KMS-11 (cell line): ENCODE measurements at regions not wholly inside any gene's neighbourhood (a gene's known extent, or its start where the extent isn't known, plus 50 kb on each side); places are given as distances from the start of the nearest gene placed in this dataset.

Experiments used
- H2AFZ ChIP-seq: fragments of 200-600 bp; sonication (generic); 2 replicates; pipeline ENCODE4 v1.6.1; 2016; ENCODE audit warnings: antibody characterized with exemption, mixed run types, low read depth
- H3K27ac ChIP-seq: fragments of 200-600 bp; sonication (generic); 2 replicates; pipeline ENCODE4 v1.6.1; 2016; ENCODE audit warnings: mild to moderate bottlenecking, mixed run types
- H3K27me3 ChIP-seq: fragments of 200-600 bp; sonication (generic); 2 replicates; pipeline ENCODE4 v1.6.1; 2017; ENCODE audit warnings: mild to moderate bottlenecking, low read depth, mixed run types, moderate library complexity; ENCODE audit not compliant: insufficient read depth
- H3K36me3 ChIP-seq: fragments of 200-600 bp; sonication (generic); 2 replicates; pipeline ENCODE4 v1.6.1; 2017; ENCODE audit warnings: mild to moderate bottlenecking, mixed run types; ENCODE audit not compliant: insufficient read depth
- H3K4me1 ChIP-seq: fragments of 200-600 bp; sonication (generic); 2 replicates; pipeline ENCODE4 v1.6.1; 2016; ENCODE audit warnings: mild to moderate bottlenecking, low read depth, mixed run types; ENCODE audit not compliant: poor library complexity, severe bottlenecking
- H3K4me2 ChIP-seq: fragments of 200-600 bp; sonication (generic); 2 replicates; pipeline ENCODE4 v1.7.0; 2016; ENCODE audit warnings: mild to moderate bottlenecking, mixed run types
- H3K4me3 ChIP-seq: fragments of 200-600 bp; sonication (generic); IDR thresholded peaks from 2 replicates; pipeline ENCODE4 v1.6.1; 2017; ENCODE audit warnings: low read depth, low read length, mixed read lengths; ENCODE audit not compliant: insufficient read depth
- H3K79me2 ChIP-seq: fragments of 200-600 bp; sonication (generic); 2 replicates; pipeline ENCODE4 v1.6.1; 2016; ENCODE audit warnings: low read depth, mixed run types; ENCODE audit not compliant: insufficient read depth
- H3K9ac ChIP-seq: fragments of 200-600 bp; sonication (generic); 2 replicates; pipeline ENCODE4 v1.6.1; 2016; ENCODE audit warnings: mild to moderate bottlenecking, mixed run types
- H4K20me1 ChIP-seq: fragments of 200-600 bp; sonication (generic); 2 replicates; pipeline ENCODE4 v1.6.1; 2016; ENCODE audit warnings: mild to moderate bottlenecking, mixed run types; ENCODE audit not compliant: insufficient read depth
- CTCF ChIP-seq: fragments of 200-600 bp; sonication (generic); conservative IDR thresholded peaks from 2 replicates; pipeline ENCODE4 v1.6.1; 2017; ENCODE audit warnings: low read depth, mild to moderate bottlenecking, antibody characterized with exemption, low read length, moderate library complexity, mixed read lengths

GRCh38 chr10:52642208-52642607 is 130.4 kb downstream of the MBL2 start:
- no peak overlapping the region for H2AFZ ChIP-seq
- peaks cover 41% of the 10 kb centered on the region for H3K4me1 ChIP-seq
- H3K9ac ChIP-seq, result no peak overlapping the region
- H3K27ac ChIP-seq, result no peak overlapping the region
- H3K79me2 ChIP-seq, result no peaks in the 10 kb centered on the region
- H3K36me3 ChIP-seq, result no peaks in the 10 kb centered on the region
- H3K4me3 ChIP-seq, result no peak overlapping the region
- no peaks in the 10 kb centered on the region for H4K20me1 ChIP-seq
- H3K4me2 ChIP-seq, result no peak overlapping the region
- no peaks in the 10 kb centered on the region for H3K27me3 ChIP-seq
- TF ChIP-seq CTCF, result no peak

DNA sequence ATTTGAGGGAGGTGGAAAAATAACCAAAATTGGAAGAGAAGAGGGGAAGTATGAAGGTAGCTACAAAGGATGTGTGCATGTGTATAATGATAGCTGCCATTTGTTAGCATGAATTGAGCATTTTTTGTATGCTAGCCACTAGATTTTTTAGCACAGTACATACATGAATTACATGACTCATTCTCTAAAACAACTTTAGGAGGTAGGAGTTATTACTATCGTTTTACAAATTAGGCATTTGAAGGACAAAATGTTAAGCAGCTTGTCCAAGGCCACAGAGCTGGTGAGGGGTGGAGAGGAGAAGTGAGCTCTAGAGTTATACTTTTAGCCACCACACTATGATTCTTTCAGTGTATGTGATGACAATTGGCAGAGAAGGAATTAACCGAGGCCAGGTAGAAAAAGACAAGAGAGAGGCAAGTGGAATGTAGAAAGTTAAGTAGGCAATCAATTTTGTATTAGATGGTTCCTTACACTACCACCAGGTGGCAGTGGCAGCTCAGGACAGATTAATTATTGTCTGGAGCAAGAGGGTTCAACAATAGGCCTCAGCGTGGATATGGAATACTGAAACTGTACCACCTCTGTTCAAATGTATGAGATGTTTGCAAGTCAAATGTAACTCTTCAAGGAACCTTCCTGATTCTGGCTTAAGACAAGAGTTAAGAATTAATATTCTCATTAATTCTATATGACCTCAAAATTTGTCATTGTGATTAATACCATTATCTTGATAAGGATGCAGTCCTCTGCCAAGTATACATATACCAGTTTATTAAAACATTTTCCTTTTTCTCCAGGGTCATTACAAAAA is 128.0 kb downstream of the MBL2 start:
- Histone ChIP-seq H3K36me3 (no peaks in the 10 kb centered on the region), H3K27ac (no peak overlapping the region), H3K4me2 (no peak overlapping the region), H3K4me3 (no peak overlapping the region), H2AFZ (no peak overlapping the region), H3K9ac (no peak overlapping the region), H4K20me1 (no peaks in the 10 kb centered on the region), H3K79me2 (no peaks in the 10 kb centered on the region), H3K4me1 (peaks cover 18% of the 10 kb centered on the region), H3K27me3 (no peaks in the 10 kb centered on the region)
- peak; percentile 78 for TF ChIP-seq CTCF

- H3K79me2 ChIP-seq, result no peaks in the 10 kb centered on the region
- no peak for TF ChIP-seq CTCF
- H3K4me3 ChIP-seq, result no peak overlapping the region
- H3K27ac ChIP-seq, result no peak overlapping the region
- no peaks in the 10 kb centered on the region for H4K20me1 ChIP-seq
- peaks cover 13% of the 10 kb centered on the region for H3K4me1 ChIP-seq
- no peak overlapping the region for H3K4me2 ChIP-seq
- H2AFZ ChIP-seq, result no peak overlapping the region
- no peaks in the 10 kb centered on the region for H3K27me3 ChIP-seq
- no peak overlapping the region for H3K9ac ChIP-seq
- no peaks in the 10 kb centered on the region for H3K36me3 ChIP-seq
Measured at GRCh38 chr10:52645187-52645758, 127.3 kb downstream of the MBL2 start.

DNA sequence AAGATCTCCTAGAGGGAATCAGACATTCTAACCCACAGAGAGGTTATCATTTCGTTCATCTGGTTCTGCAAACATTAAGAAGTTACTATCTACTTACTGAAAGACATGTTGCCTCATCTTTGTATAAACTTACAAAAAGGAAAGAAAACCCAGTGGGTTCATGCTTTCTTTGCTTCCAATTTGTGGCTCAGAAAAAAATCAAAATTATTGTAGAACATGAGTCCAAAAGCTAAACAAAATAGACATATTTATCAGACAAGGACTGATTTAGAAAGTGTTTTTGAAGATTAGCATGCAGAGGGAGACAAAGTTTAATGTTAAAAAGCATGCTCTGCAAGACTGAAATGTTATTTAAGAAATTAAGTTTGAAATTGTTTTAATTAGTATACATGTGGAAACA is 123.1 kb downstream of the MBL2 start:
- Histone ChIP-seq H3K36me3 (no peaks in the 10 kb centered on the region), H2AFZ (no peak overlapping the region), H4K20me1 (no peaks in the 10 kb centered on the region), H3K4me1 (peaks cover 3% of the 10 kb centered on the region), H3K4me2 (no peak overlapping the region), H3K9ac (no peak overlapping the region), H3K27ac (no peak overlapping the region), H3K27me3 (no peaks in the 10 kb centered on the region), H3K79me2 (no peaks in the 10 kb centered on the region), H3K4me3 (no peak overlapping the region)
- no peak for TF ChIP-seq CTCF
